ENCODE measurements at regions not wholly inside any gene's neighbourhood (a gene's known extent, or its start where the extent isn't known, plus 50 kb on each side); places are given as distances from the start of the nearest gene placed in this dataset.

DNA sequence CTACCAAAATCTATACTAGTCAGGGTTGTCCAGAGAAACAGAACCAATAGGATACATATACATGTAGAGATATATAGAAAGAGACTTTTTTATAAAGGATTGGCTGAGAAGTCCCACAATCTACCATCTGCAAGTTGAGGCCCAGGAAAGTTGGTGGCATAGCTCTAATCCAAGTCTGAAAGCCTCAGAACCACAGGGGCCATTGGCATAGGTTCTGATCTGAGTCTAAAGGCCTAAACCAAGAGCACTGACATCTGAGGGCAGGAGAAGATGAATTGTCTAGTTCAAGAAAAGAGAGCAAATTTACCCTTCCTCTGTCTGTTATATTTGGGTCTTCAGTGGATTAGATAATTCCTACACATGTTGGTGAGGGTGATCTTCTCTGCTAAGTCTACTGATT lies 433.1 kb downstream of the ADAMTS20 start:
- TF ChIP-seq POLR2AphosphoS5 (IDR thresholded peaks at IDR 0.05; ENCODE audit: borderline replicate concordance, low read depth, low read length) (no peak), EZH2 (IDR thresholded peaks at IDR 0.05) (no peak), FOXP2 (optimal IDR thresholded peaks at IDR 0.05; ENCODE audit: control extremely low read depth, extremely low read length, insufficient read depth) (no peak)

All from SK-N-MC (cell line).